HCT116 (cell line): ENCODE measurements at regions not wholly inside any gene's neighbourhood (a gene's known extent, or its start where the extent isn't known, plus 50 kb on each side); places are given as distances from the start of the nearest gene placed in this dataset.

Source experiments
- ATAC-seq: fragments of 200-7000 bp; cut with Tn5 transposase; 2 replicates; pipeline ENCODE4 v1.9.1; 2020; ENCODE audit warnings: mild to moderate bottlenecking, moderate library complexity
- BruUV-seq: library from RNA; stranded (reverse); fragments of 400-500 nt; replicated peaks from 2 replicates; lab custom pipeline; 2021; lab: Mats Ljungman, UMichigan
- CTCF ChIA-PET: fragments of 300-600 bp; sonication (Branson Sonifier 250); formaldehyde crosslinking; loops from one replicate; lab custom pipeline; 2021; ENCODE audit warnings: antibody characterized with exemption; lab: Charles Lee
- POLR2A ChIA-PET: fragments of 300-600, 350-600 bp; sonication (Branson Sonifier 250); formaldehyde crosslinking; loops from one replicate; lab custom pipeline; 2021; ENCODE audit warnings: antibody characterized with exemption; lab: Charles Lee
- RAD21 ChIA-PET, 2 experiments: fragments of 300-600 bp; sonication (Branson Sonifier 250); formaldehyde crosslinking; loops; one replicate each; lab custom pipeline; 2023; ENCODE audit warnings: low total read pairs in 2 of 2; ENCODE audit not compliant: uncharacterized antibody in 2 of 2, unreplicated experiment in 2 of 2, low non-redundant PET in 1 of 2; lab: Charles Lee
- DNase-seq: peaks from one replicate; pipeline ENCODE4 v3.0.0-alpha.2; 2010; ENCODE audit warnings: low read depth, low spot score
- H2AFZ ChIP-seq: fragments of 200-600 bp; shearing (Covaris generic), sonication (generic); 2 replicates; pipeline ENCODE4 v1.6.1; 2017; ENCODE audit warnings: low read depth, mixed run types, mixed read lengths, antibody characterized with exemption, low read length; ENCODE audit not compliant: poor library complexity, severe bottlenecking
- H3K27ac ChIP-seq: 2 replicates; pipeline ENCODE4 v1.5.1; 2012; ENCODE audit warnings: low read depth, low read length
- H3K27me3 ChIP-seq: fragments of 200-600 bp; sonication (generic); 2 replicates; pipeline ENCODE4 v1.6.1; 2016; ENCODE audit warnings: mixed run types, low read length, mixed read lengths; ENCODE audit not compliant: insufficient read depth
- H3K36me3 ChIP-seq, 2 experiments: fragments of 200-500 bp in 1 of 2; fragments of 200-600 bp in 1 of 2; sonication (Bioruptor generic) in 1 of 2; sonication (generic) in 1 of 2; 2 replicates each; pipeline versions ENCODE4 v1.5.1 to v1.6.1; 2014 to 2016; ENCODE audit warnings: low read length in 2 of 2, inconsistent platforms in 1 of 2, mixed read lengths in 1 of 2, mixed run types in 1 of 2; ENCODE audit not compliant: insufficient read depth in 2 of 2, control insufficient read depth in 1 of 2
- H3K4me1 ChIP-seq, 2 experiments: fragments of 200-600 bp in 1 of 2; sonication (generic) in 1 of 2; 2 replicates each; pipeline versions ENCODE4 v1.5.1 to v1.6.1; 2012 to 2017; ENCODE audit warnings: low read length in 2 of 2, inconsistent platforms in 1 of 2, mild to moderate bottlenecking in 1 of 2, mixed read lengths in 1 of 2, mixed run types in 1 of 2, moderate library complexity in 1 of 2; ENCODE audit not compliant: insufficient read depth in 2 of 2, control insufficient read depth in 1 of 2
- H3K4me2 ChIP-seq: fragments of 200-600 bp; sonication (generic); 2 replicates; pipeline ENCODE4 v1.6.1; 2017; ENCODE audit warnings: mixed run types, low read length, mixed read lengths
- H3K4me3 ChIP-seq, 2 experiments: fragments of 200-600 bp in 1 of 2; sonication (generic) in 1 of 2; replicated peaks in 1 of 2; 2 replicates each; pipeline ENCODE4 v1.5.1; 2011 to 2016; ENCODE audit warnings: low read length in 2 of 2, control low read depth in 1 of 2, low read depth in 1 of 2, mild to moderate bottlenecking in 1 of 2, mixed read lengths in 1 of 2, mixed run types in 1 of 2
- H3K79me2 ChIP-seq: fragments of 200-600 bp; sonication (generic); 2 replicates; pipeline ENCODE4 v1.6.1; 2017; ENCODE audit warnings: mild to moderate bottlenecking, mixed run types, low read length, moderate library complexity, mixed read lengths; ENCODE audit not compliant: insufficient read depth
- H3K9ac ChIP-seq: fragments of 200-600 bp; sonication (generic); 2 replicates; pipeline ENCODE4 v1.6.1; 2016; ENCODE audit warnings: low read length, mixed read lengths
- H3K9me2 ChIP-seq: fragments of 200-600 bp; sonication (generic), shearing (Covaris generic); 2 replicates; pipeline ENCODE4 v1.6.1; 2017; ENCODE audit warnings: mixed run types, mild to moderate bottlenecking, moderate library complexity; ENCODE audit not compliant: insufficient read depth
- H3K9me3 ChIP-seq, 2 experiments: fragments of 200-500 bp in 1 of 2; fragments of 200-600 bp in 1 of 2; sonication (Bioruptor generic) in 1 of 2; sonication (generic) in 1 of 2; 2 replicates each; pipeline ENCODE4 v1.6.1; 2014 to 2017; ENCODE audit warnings: low read length in 2 of 2, mixed read lengths in 2 of 2, inconsistent platforms in 1 of 2, low read depth in 1 of 2, mild to moderate bottlenecking in 1 of 2, mixed run types in 1 of 2, moderate library complexity in 1 of 2; ENCODE audit not compliant: control insufficient read depth in 1 of 2, insufficient read depth in 1 of 2
- H4K20me1 ChIP-seq: fragments of 200-600 bp; sonication (generic), shearing (Covaris generic); 2 replicates; pipeline ENCODE4 v1.6.1; 2017; ENCODE audit warnings: mixed run types, mild to moderate bottlenecking, moderate library complexity; ENCODE audit not compliant: insufficient read depth
- CBX3 ChIP-seq: IDR thresholded peaks from 2 replicates; pipeline ENCODE4 v1.6.1; 2012; ENCODE audit warnings: low read depth
- ELF1 ChIP-seq: IDR thresholded peaks from 2 replicates; pipeline ENCODE4 v1.6.1; 2012; ENCODE audit warnings: low read depth, borderline replicate concordance
- EZH2phosphoT487 ChIP-seq: fragments of 200-600 bp; IDR thresholded peaks from 2 replicates; pipeline ENCODE4 v1.6.1; 2018; ENCODE audit warnings: antibody characterized with exemption, borderline replicate concordance
- FOSL1 ChIP-seq: IDR thresholded peaks from 2 replicates; pipeline ENCODE4 v1.6.1; 2012; ENCODE audit warnings: low read depth
- JUND ChIP-seq: IDR thresholded peaks from 2 replicates; pipeline ENCODE4 v1.6.1; 2012
- POLR2A ChIP-seq: IDR thresholded peaks from 2 replicates; pipeline ENCODE4 v1.7.0; 2011; ENCODE audit warnings: borderline replicate concordance; ENCODE audit not compliant: insufficient read depth, insufficient read length; ENCODE audit errors: extremely low read depth
- SRF ChIP-seq: IDR thresholded peaks from 2 replicates; pipeline ENCODE4 v1.6.1; 2012; ENCODE audit warnings: low read depth
- TCF7L2 ChIP-seq: IDR thresholded peaks from 2 replicates; pipeline ENCODE4 v1.7.0; 2011; ENCODE audit warnings: borderline replicate concordance, inconsistent platforms; ENCODE audit not compliant: insufficient read depth, insufficient read length; ENCODE audit errors: extremely low read depth
- ZFX ChIP-seq: fragments of 450-650 bp; IDR thresholded peaks from 2 replicates; pipeline ENCODE4 v1.6.1; 2017
- ZNF274 ChIP-seq: fragments of 200-500 bp; sonication (Bioruptor generic); IDR thresholded peaks from 2 replicates; pipeline ENCODE4 v1.6.1; 2014; ENCODE audit warnings: mild to moderate bottlenecking, low read depth, low read length, inconsistent platforms
- intact Hi-C: fragments of 100-400 bp; cut with micrococcal nuclease; formaldehyde crosslinking; loops from 2 replicates; pipeline ENCODE4 v1.10.0; 2022
- TF ChIP-seq, protein P1 (sequence below): IDR thresholded peaks from 2 replicates; pipeline ENCODE4 v1.6.1; 2012
- TF ChIP-seq, protein P2 (sequence below): IDR thresholded peaks from 2 replicates; pipeline ENCODE4 v1.6.1; 2012; ENCODE audit warnings: low read depth
- TF ChIP-seq, protein P3 (sequence below): IDR thresholded peaks from 2 replicates; pipeline ENCODE4 v1.6.1; 2012

DNA sequence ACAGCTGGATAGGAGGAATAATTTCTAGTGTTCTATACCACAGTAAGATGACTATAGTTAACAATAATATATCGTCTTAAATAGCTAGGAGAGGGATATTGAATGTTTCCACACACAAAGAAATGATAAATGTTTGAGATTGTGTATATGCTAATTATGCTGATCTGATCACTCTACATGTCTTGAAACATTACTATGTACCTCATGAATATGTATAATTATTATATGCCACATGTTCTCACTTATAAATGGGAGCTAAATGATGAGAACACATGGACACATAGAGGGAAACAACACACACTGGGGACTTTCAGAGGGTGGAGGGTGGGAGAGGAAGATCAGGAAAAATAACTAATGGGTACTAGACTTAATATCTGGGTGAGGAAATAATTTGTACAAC lies 53.2 kb upstream of the MAGEA4 start:
- ChIA-PET CTCF (no interaction called here), RAD21 (no interaction called here), POLR2A (no interaction called here)
- Histone ChIP-seq H3K4me2 (no peak overlapping the region), H3K36me3 (no peaks in the 10 kb centered on the region), H3K27ac (no peak overlapping the region), H3K4me1 (no peaks in the 10 kb centered on the region), H4K20me1 (no peaks in the 10 kb centered on the region), H3K79me2 (no peaks in the 10 kb centered on the region), H3K9me3 (no peaks in the 10 kb centered on the region), H2AFZ (no peak overlapping the region), H3K27me3 (no peaks in the 10 kb centered on the region), H3K9me2 (no peaks in the 10 kb centered on the region), H3K9ac (no peak overlapping the region), H3K4me3 (no peak overlapping the region)
- DNase-seq: no peak
- ATAC-seq: no peak
- TF ChIP-seq JUND: no peak
- TF ChIP-seq POLR2A: no peak
- TF ChIP-seq TCF7L2: no peak
- no peak for TF ChIP-seq SRF
- no peak for TF ChIP-seq CBX3
- TF ChIP-seq ZNF274: no peak
- no peak for TF ChIP-seq ZFX
- no peak for TF ChIP-seq ELF1
- TF ChIP-seq, protein P1, sequence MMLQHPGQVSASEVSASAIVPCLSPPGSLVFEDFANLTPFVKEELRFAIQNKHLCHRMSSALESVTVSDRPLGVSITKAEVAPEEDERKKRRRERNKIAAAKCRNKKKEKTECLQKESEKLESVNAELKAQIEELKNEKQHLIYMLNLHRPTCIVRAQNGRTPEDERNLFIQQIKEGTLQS: no peak
- TF ChIP-seq FOSL1: no peak
- no peak for TF ChIP-seq EZH2phosphoT487
- TF ChIP-seq, protein P2, sequence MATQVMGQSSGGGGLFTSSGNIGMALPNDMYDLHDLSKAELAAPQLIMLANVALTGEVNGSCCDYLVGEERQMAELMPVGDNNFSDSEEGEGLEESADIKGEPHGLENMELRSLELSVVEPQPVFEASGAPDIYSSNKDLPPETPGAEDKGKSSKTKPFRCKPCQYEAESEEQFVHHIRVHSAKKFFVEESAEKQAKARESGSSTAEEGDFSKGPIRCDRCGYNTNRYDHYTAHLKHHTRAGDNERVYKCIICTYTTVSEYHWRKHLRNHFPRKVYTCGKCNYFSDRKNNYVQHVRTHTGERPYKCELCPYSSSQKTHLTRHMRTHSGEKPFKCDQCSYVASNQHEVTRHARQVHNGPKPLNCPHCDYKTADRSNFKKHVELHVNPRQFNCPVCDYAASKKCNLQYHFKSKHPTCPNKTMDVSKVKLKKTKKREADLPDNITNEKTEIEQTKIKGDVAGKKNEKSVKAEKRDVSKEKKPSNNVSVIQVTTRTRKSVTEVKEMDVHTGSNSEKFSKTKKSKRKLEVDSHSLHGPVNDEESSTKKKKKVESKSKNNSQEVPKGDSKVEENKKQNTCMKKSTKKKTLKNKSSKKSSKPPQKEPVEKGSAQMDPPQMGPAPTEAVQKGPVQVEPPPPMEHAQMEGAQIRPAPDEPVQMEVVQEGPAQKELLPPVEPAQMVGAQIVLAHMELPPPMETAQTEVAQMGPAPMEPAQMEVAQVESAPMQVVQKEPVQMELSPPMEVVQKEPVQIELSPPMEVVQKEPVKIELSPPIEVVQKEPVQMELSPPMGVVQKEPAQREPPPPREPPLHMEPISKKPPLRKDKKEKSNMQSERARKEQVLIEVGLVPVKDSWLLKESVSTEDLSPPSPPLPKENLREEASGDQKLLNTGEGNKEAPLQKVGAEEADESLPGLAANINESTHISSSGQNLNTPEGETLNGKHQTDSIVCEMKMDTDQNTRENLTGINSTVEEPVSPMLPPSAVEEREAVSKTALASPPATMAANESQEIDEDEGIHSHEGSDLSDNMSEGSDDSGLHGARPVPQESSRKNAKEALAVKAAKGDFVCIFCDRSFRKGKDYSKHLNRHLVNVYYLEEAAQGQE: no peak
- TF ChIP-seq, protein P3, sequence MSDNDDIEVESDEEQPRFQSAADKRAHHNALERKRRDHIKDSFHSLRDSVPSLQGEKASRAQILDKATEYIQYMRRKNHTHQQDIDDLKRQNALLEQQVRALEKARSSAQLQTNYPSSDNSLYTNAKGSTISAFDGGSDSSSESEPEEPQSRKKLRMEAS: no peak
- intact Hi-C loops: no loop called here
- no TSS peak for BruUV-seq
